NCI-H2227 (cell line): ENCODE measurements at regions not wholly inside any gene's neighbourhood (a gene's known extent, or its start where the extent isn't known, plus 50 kb on each side); places are given as distances from the start of the nearest gene placed in this dataset.

Experiments
- DNase-seq: peaks from one replicate; lab custom pipeline; 2025; ENCODE audit not compliant: unreplicated experiment; lab: John Stamatoyannopoulos, UW

- DNase-seq: no peak
Observed at GRCh38 chr4:18369561-18369960, 348.0 kb upstream of the LCORL start.

DNA sequence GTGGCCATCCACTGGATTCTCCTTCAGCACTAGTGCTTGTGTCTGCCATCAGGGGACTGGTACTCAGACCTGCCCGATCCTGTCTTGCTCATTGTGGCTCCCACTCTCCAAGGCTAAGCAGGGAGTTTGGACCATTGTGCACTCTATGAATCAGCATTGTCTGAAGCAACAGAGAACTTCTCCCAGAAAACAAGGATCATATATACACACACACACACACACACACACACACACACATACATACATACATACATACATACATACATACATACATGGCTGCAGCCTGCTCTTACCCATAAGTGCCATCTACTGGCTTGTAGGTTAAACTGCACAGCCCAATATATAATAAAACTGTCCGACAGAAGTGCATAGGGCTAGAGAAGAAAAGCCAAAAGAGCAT, 345.3 kb upstream of the LCORL start:
- no peak for DNase-seq

DNA sequence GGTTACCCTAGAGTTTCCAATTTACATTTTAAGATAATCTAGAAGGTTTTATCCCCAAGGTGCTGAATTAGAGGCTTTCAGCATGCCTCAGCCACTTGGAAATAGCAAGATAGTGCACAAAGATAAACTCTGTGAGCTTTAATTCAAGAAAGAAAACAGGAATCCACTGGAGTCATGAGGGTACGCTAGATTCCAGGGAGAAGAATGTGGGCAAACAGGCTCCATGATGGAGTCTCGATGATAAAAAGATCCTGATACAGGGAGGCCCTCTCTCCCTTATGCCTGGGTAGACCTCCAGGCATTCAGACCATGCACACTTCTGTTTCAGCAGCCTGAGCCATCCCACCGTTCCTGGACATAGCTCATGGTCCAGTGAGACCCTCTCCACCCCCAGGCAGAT, 344.6 kb upstream of the LCORL start:
- no peak for DNase-seq

GRCh38 chr4:18343581-18343980, 322.0 kb upstream of the LCORL start:
- DNase-seq: no peak

- no peak for DNase-seq
Observed at GRCh38 chr4:18342847-18343246, 321.3 kb upstream of the LCORL start.

- peak; percentile 32 for DNase-seq
Observed at GRCh38 chr4:18321956-18322530, 300.5 kb upstream of the LCORL start.

- DNase-seq: peak; percentile 4
Observed at GRCh38 chr4:18319431-18319830, 297.9 kb upstream of the LCORL start.

DNA sequence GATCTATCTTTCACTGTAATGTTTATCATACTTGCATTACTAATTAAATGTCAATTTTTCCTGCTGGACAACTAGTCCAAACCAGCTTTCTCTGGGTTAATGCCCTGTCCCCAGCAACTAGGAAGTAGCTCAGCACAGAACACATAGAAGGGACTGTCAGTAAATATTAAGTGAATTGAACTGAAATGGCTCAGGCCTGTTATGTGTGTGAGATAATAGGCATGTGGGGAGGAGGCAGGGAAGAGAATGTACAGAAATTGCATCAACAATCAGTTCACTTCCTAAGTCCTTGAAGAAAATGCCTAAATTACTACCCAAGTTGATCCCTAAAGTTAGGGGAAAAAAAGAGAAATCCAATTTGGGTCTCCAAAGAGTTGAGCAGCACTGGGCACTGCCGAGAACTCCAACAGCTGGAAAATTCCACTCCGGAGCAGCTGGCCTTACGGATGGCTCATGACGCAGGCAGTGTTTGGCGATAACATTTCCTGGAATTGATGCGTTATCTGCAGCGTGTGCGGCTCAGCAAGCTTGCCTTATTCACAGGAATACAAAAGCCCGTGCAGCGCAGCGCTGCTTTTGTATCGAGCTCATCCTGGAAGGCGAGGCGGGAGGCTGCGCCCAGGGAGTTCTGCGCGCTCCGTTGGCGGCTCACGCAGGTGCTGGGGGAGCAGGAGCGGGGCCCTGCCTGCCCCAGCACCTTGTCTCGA, 297.3 kb upstream of the LCORL start:
- DNase-seq: peak; percentile 65

DNA sequence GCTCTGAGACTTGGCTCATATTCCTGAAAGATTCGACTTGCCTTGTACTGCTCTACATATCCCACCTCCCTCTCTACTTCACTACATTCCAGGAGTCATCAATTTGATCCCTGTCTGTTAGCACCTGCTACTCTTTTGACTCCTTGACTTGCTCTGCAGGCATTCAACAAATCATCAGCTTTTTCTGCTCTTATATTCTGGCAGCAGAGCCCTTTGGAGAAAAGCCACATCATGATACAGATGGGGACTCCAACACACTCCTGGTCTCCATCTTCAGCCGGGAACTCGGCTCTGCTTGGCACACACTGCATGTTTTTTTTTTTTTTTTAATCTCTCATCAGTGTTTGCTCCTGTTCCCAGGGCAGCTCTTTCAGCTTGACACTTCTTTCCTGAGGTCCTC, 293.2 kb upstream of the LCORL start:
- DNase-seq: no peak

DNA sequence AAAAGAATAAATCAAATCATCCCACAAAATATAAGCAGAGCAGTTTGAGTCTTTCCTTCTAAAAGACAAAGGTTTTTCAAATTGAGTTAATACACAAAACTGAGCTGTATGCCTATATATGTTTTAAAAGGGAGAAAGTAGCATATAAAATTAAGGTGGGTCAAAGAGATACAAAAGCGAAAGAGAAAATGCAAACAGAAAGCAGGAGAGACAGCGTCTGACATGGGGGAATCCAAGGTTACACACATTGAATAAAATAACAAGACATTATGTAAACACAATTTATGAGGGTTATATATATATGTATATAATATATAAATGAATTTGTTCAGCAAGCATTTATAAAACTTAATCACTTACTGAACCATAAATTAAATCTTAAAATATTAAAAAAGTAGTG, 276.1 kb upstream of the LCORL start:
- DNase-seq: no peak

- DNase-seq: no peak
Observed at GRCh38 chr4:18296411-18296810, 274.9 kb upstream of the LCORL start.

GRCh38 chr4:18294846-18295245, 273.3 kb upstream of the LCORL start:
- no peak for DNase-seq

GRCh38 chr4:18294021-18294420, 272.5 kb upstream of the LCORL start:
- no peak for DNase-seq

DNA sequence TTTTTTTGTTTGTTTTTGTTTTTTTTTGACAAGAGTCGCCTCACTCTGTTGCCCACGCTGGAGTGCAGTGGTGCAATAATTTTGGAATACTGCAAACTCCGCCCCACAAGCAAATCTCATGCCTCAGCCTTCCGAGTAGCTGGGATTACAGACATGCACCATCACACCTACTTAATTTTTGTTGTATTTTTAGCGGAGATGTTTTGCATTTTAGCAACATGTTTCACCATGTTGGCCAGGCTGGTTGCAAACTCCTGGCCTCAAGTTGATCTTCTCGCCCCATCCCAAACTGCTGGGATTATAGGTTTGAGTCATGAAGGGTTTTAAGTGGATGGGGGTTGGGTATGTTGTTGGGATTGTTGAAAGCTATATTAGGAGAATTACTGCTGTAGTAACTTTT, 270.9 kb upstream of the LCORL start:
- DNase-seq: no peak

- DNase-seq: no peak
Observed at GRCh38 chr4:18291981-18292380, 270.4 kb upstream of the LCORL start.

DNA sequence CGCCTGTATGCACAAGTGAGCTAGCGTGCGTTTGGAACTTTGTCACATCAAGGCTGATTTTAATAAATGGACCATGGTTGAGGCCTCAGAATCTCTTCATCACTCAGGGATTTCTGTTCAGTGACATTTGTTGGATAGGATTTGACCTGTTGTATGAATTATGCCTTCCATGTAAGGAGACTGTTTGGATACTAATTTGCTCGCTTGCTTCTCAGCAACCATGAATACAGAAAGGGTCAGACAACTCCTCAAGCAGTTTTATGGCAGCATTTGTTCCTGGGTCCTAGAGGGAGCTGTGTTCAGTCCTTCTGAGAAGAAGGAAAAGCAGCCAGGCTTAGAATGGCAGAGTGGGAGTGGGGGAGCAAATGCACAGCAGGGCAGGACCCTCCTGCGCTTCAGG, 269.7 kb upstream of the LCORL start:
- DNase-seq: no peak

GRCh38 chr4:18285357-18285756, 263.8 kb upstream of the LCORL start:
- no peak for DNase-seq

GRCh38 chr4:18278244-18278643, 256.7 kb upstream of the LCORL start:
- DNase-seq: no peak

DNA sequence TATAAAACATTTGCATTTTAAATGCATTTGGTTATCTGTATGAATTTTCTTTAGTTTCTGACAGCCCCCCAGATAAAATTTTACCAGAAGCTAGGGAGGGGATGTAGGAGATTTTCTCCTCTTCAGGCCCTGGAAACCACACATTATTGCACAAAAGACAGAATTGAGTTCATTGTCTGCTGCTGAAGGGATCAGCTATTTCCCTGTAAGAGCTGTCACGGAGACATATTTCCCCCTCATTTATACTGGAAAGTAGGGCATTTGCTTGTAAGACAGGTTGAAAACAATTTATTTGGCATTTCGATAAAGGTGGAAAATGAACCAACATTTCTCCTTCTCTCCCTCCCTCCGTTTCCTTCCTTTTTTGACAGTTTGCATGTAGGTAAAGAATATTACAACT, 241.3 kb upstream of the LCORL start:
- no peak for DNase-seq

DNA sequence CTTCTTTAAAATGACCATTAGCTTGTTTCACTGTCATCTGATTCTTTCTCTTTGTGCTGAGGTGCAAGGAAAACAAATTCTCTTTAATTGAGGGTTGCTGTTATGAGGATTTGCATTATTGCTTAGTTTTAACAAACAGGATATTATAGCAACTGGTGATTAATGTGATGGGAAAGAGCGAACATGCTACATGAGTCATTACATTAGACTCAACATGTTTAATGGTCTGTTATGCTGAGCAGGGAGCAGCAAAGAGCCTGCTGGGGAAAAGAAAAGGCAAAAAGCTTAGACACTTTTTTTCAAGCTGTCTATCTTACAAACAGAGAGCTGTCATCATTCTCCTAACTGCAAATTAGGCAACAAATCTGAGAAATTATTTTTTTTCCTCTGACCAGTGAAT, 230.5 kb upstream of the LCORL start:
- DNase-seq: no peak

GRCh38 chr4:18250564-18250963, 229.0 kb upstream of the LCORL start:
- DNase-seq: no peak

DNA sequence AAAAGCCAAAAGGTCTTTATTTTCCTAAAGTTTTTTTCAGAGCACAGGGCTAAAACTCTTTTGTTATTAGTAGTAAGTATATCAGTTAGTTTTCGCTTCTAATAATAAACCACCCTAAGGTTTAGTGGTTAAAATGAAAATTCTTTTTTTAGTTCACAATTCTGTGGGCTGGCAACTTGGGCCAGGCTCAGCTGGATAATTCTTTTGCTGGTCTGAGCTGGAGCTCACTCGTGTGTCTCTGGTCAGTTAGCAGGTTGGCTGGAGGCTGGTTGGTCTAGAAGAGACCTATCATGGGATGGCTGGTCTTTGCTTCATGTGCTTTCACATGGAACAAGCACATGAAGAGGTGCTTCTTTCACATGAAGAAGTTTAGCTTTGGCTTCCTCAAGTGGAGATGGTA, 227.1 kb upstream of the LCORL start:
- no peak for DNase-seq

GRCh38 chr4:18247189-18247588, 225.6 kb upstream of the LCORL start:
- no peak for DNase-seq
